ENCODE measurements at regions not wholly inside any gene's neighbourhood (a gene's known extent, or its start where the extent isn't known, plus 50 kb on each side); places are given as distances from the start of the nearest gene placed in this dataset.

DNA sequence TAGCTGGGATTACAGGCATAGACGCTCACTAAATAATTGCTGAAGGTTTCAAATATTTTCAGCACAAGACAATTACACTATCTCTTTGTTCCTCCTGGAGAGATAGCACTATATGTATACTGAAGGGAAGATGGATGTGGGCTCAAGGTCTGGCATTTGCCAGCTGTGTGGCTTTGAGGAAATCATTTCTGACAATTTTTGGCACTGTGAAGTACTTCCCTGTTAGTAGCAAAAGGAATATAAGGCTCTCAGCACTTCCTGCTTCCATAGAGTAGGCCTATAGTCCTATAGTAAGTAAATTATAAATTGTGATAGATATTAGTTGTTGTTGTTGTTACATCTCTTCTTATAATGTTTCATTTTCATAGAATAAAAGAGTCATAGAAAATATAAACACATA, 271.1 kb downstream of the SAMD5 start:
- TF ChIP-seq, protein P1, sequence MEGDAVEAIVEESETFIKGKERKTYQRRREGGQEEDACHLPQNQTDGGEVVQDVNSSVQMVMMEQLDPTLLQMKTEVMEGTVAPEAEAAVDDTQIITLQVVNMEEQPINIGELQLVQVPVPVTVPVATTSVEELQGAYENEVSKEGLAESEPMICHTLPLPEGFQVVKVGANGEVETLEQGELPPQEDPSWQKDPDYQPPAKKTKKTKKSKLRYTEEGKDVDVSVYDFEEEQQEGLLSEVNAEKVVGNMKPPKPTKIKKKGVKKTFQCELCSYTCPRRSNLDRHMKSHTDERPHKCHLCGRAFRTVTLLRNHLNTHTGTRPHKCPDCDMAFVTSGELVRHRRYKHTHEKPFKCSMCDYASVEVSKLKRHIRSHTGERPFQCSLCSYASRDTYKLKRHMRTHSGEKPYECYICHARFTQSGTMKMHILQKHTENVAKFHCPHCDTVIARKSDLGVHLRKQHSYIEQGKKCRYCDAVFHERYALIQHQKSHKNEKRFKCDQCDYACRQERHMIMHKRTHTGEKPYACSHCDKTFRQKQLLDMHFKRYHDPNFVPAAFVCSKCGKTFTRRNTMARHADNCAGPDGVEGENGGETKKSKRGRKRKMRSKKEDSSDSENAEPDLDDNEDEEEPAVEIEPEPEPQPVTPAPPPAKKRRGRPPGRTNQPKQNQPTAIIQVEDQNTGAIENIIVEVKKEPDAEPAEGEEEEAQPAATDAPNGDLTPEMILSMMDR (IDR thresholded peaks at IDR 0.05; ENCODE audit: borderline replicate concordance, extremely low read depth, low read length, poor library complexity, severe bottlenecking): no peak
- TF ChIP-seq EZH2 (IDR thresholded peaks at IDR 0.05; ENCODE audit: borderline replicate concordance, low read depth, low read length, severe bottlenecking): no peak
